ENCODE measurements at regions not wholly inside any gene's neighbourhood (a gene's known extent, or its start where the extent isn't known, plus 50 kb on each side); places are given as distances from the start of the nearest gene placed in this dataset.

GRCh38 chr2:219824996-219825395 lies 197.6 kb downstream of the SLC4A3 start:
- TF ChIP-seq EZH2 (IDR thresholded peaks at IDR 0.05; ENCODE audit: insufficient read depth, poor library complexity, severe bottlenecking), result no peak
- TF ChIP-seq EZH2phosphoT487 (IDR thresholded peaks at IDR 0.05; ENCODE audit: insufficient read depth, low read depth), result no peak
